Fibroblast of pulmonary artery (primary cell): ENCODE measurements at regions not wholly inside any gene's neighbourhood (a gene's known extent, or its start where the extent isn't known, plus 50 kb on each side); places are given as distances from the start of the nearest gene placed in this dataset.

Source experiments
- DNase-seq: peaks from one replicate; pipeline ENCODE4 v3.0.0-alpha.2; 2010; ENCODE audit warnings: low read depth
- H3K4me3 ChIP-seq: replicated peaks from 2 replicates; pipeline ENCODE4 v1.5.1; 2011; ENCODE audit warnings: low read depth, mild to moderate bottlenecking, control low read depth, low read length, moderate library complexity
- CTCF ChIP-seq: IDR thresholded peaks from 2 replicates; pipeline ENCODE4 v1.5.1; 2011; ENCODE audit warnings: mild to moderate bottlenecking, control low read depth, low read length, inconsistent platforms; ENCODE audit errors: missing control alignments

- no peak for TF ChIP-seq CTCF
- H3K4me3 ChIP-seq, result no peak overlapping the region
- DNase-seq, result no peak
These were observed 355.4 kb downstream of the CAAP1 start for GRCh38 chr9:26537211-26537610.

- no peak for TF ChIP-seq CTCF
- no peak overlapping the region for H3K4me3 ChIP-seq
- no peak for DNase-seq
These were observed 357.5 kb downstream of the CAAP1 start for GRCh38 chr9:26535151-26535550.

GRCh38 chr9:26530841-26531240 lies 361.8 kb downstream of the CAAP1 start:
- no peak overlapping the region for H3K4me3 ChIP-seq
- no peak for TF ChIP-seq CTCF
- DNase-seq, result no peak

GRCh38 chr9:26527931-26528330 lies 364.7 kb downstream of the CAAP1 start:
- H3K4me3 ChIP-seq, result no peak overlapping the region
- no peak for DNase-seq
- no peak for TF ChIP-seq CTCF

GRCh38 chr9:26524267-26524666 lies 368.3 kb downstream of the CAAP1 start:
- DNase-seq, result no peak
- H3K4me3 ChIP-seq, result no peak overlapping the region
- no peak for TF ChIP-seq CTCF

GRCh38 chr9:26523577-26523976 lies 369.0 kb downstream of the CAAP1 start:
- no peak for TF ChIP-seq CTCF
- H3K4me3 ChIP-seq, result no peak overlapping the region
- DNase-seq, result no peak

GRCh38 chr9:26520141-26520540 lies 372.5 kb downstream of the CAAP1 start:
- DNase-seq, result no peak
- no peak for TF ChIP-seq CTCF
- H3K4me3 ChIP-seq, result no peak overlapping the region
